Esophagus (tissue), 2 donors: ENCODE measurements at regions not wholly inside any gene's neighbourhood (a gene's known extent, or its start where the extent isn't known, plus 50 kb on each side); places are given as distances from the start of the nearest gene placed in this dataset.

ENCODE experiments used
- H3K27ac ChIP-seq, 2 donors: one replicate each; pipeline ENCODE4 v1.5.1; 2013; ENCODE audit warnings: low read depth in 2 of 2, mild to moderate bottlenecking in 2 of 2, inconsistent platforms in 1 of 2, low read length in 1 of 2, moderate library complexity in 1 of 2
- H3K27me3 ChIP-seq, 2 donors: one replicate each; pipeline ENCODE4 v1.6.1; 2013; ENCODE audit warnings: low read length in 2 of 2, control low read depth in 1 of 2, mild to moderate bottlenecking in 1 of 2; ENCODE audit not compliant: insufficient read depth in 2 of 2, control insufficient read depth in 1 of 2
- H3K36me3 ChIP-seq, 2 donors: one replicate each; pipeline ENCODE4 v1.6.1; 2013; ENCODE audit warnings: low read length in 1 of 2; ENCODE audit not compliant: control insufficient read depth in 2 of 2, insufficient read depth in 2 of 2
- H3K4me1 ChIP-seq, 2 donors: one replicate each; pipeline ENCODE4 v1.6.1; 2013; ENCODE audit warnings: low read length in 1 of 2; ENCODE audit not compliant: control insufficient read depth in 2 of 2, insufficient read depth in 2 of 2
- H3K4me3 ChIP-seq, 2 donors: one replicate each; pipeline ENCODE4 v1.5.1; 2013; ENCODE audit warnings: low read length in 2 of 2, mild to moderate bottlenecking in 2 of 2, low read depth in 1 of 2, moderate library complexity in 1 of 2
- H3K9me3 ChIP-seq, 2 donors: one replicate each; pipeline ENCODE4 v1.6.1; 2013; ENCODE audit warnings: mild to moderate bottlenecking in 2 of 2, low read depth in 1 of 2, low read length in 1 of 2, moderate library complexity in 1 of 2; ENCODE audit not compliant: control insufficient read depth in 2 of 2, insufficient read depth in 1 of 2
- WGBS, 2 donors: extraction: QIAGEN DNeasy Blood & Tissue Kit; methylation state at CpG; one replicate each; pipeline ENCODE4 v1.1.7; 2013; 5-methylcytosine and 5-hydroxymethylcytosine counted together
- donor health status: healthy with polysubstance abuse.
- donor health status: Bipolar disorder and iron deficiency.

GRCh38 chr6:91683240-91683639 lies 1096.4 kb upstream of the MAP3K7 start:
- Histone ChIP-seq H3K27ac (no peak overlapping the region), H3K4me3 (no peak overlapping the region), H3K27me3 (no peaks in the 10 kb centered on the region), H3K4me1 (no peaks in the 10 kb centered on the region), H3K36me3 (no peaks in the 10 kb centered on the region), H3K9me3 (no peaks in the 10 kb centered on the region)
- 67 to 78% methylated on average over 4 of the region's 4 CpGs for WGBS, 2 donors

- Histone ChIP-seq H3K9me3 (no peaks in the 10 kb centered on the region), H3K4me1 (no peaks in the 10 kb centered on the region), H3K36me3 (no peaks in the 10 kb centered on the region), H3K27ac (no peak overlapping the region), H3K27me3 (no peaks in the 10 kb centered on the region), H3K4me3 (no peak overlapping the region)
- 77 to 78% methylated on average over 7 of the region's 7 CpGs for WGBS, 2 donors
These were observed 1094.4 kb upstream of the MAP3K7 start for GRCh38 chr6:91681296-91681695.

DNA sequence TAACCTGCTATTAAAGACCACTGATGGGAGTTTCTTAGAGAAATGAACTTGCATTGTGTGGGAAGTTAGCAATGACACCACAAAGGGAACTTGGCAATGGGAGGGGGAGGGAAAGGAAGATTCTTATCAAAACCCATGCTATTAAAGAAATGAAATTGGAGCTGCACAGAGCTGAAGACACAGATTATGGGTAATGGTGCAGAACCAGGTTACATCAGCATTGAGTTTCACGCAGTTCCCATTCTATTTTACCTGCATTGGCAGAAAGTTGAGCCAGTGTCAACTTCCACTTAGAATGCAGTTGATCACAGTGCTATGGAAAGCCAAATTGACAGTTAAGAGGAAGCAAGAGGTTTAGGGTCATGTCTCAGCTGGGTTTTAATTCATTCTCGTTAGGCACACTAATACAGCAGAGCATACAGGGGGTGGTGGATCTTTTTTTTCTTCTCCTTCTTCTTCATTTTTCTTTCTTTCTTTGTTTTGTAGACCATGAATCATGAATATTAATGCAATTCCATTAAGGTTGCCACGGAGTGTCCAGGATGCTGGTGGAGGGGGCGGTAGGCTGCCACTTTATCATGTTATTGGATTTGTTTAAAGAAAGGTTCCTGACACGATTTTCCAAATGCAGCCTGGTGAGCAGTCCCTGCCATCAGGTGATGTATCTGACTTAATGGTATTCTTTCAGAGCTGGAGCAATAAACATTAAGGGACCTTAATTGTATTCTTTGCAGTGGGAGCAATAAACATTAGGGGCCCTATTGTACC lies 1092.0 kb upstream of the MAP3K7 start:
- no peaks in the 10 kb centered on the region for H3K36me3 ChIP-seq
- WGBS, 2 donors: 59 to 66% methylated on average over 5 of the region's 5 CpGs

GRCh38 chr6:91672201-91672600 lies 1085.3 kb upstream of the MAP3K7 start:
- Histone ChIP-seq H3K4me3 (no peak overlapping the region), H3K27me3 (no peaks in the 10 kb centered on the region), H3K36me3 (no peaks in the 10 kb centered on the region), H3K9me3 (no peaks in the 10 kb centered on the region), H3K27ac (no peak overlapping the region), H3K4me1 (no peaks in the 10 kb centered on the region)
- 53 to 59% methylated on average over 1 of the region's 1 CpG for WGBS, 2 donors

More for the DNA sequence above, 1092.0 kb upstream of the MAP3K7 start:
- no peak overlapping the region for H3K4me3 ChIP-seq
- H3K27me3 ChIP-seq: no peaks in the 10 kb centered on the region
- H3K4me1 ChIP-seq: no peaks in the 10 kb centered on the region
- no peak overlapping the region for H3K27ac ChIP-seq
- H3K9me3 ChIP-seq: no peaks in the 10 kb centered on the region

DNA sequence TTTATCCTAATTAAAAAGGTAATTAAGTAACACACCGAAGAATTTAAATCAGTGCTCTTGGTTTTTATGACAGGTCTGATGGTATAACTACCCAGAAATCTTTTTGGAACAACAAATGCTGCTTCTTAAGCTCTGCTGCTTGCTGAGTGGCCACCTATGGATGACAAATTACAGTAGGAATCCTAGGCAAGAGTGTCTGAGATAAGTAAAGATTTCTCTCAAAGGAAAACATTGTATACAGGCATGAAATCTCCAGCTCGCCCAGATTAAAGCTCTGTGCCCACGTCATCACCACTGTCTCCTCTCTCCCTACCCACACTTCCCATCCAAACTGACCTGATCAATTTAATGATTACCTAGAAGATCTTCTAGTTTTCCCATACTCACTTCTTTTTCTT lies 1083.0 kb upstream of the MAP3K7 start:
- 50 to 62% methylated on average over 3 of the region's 3 CpGs for WGBS, 2 donors
- H3K27me3 ChIP-seq: no peaks in the 10 kb centered on the region
- H3K4me1 ChIP-seq: no peaks in the 10 kb centered on the region
- no peak overlapping the region for H3K27ac ChIP-seq
- no peak overlapping the region for H3K4me3 ChIP-seq
- H3K9me3 ChIP-seq: no peaks in the 10 kb centered on the region
- H3K36me3 ChIP-seq: no peaks in the 10 kb centered on the region

- WGBS, 2 donors: 56 to 59% methylated on average over 9 of the region's 9 CpGs
- Histone ChIP-seq H3K9me3 (no peaks in the 10 kb centered on the region), H3K36me3 (no peaks in the 10 kb centered on the region), H3K27me3 (no peaks in the 10 kb centered on the region), H3K4me3 (no peak overlapping the region), H3K27ac (no peak overlapping the region), H3K4me1 (no peaks in the 10 kb centered on the region)
These were observed 1082.4 kb upstream of the MAP3K7 start for GRCh38 chr6:91669154-91669870.

GRCh38 chr6:91667596-91667995 lies 1080.7 kb upstream of the MAP3K7 start:
- H3K4me1 ChIP-seq: no peaks in the 10 kb centered on the region
- no peaks in the 10 kb centered on the region for H3K36me3 ChIP-seq
- no peak overlapping the region for H3K4me3 ChIP-seq
- H3K9me3 ChIP-seq: peaks cover 0 to 4% of the 10 kb centered on the region in 2 donors
- H3K27ac ChIP-seq: no peak overlapping the region
- no peaks in the 10 kb centered on the region for H3K27me3 ChIP-seq
- WGBS, 2 donors: 76 to 80% methylated on average over 4 of the region's 4 CpGs

DNA sequence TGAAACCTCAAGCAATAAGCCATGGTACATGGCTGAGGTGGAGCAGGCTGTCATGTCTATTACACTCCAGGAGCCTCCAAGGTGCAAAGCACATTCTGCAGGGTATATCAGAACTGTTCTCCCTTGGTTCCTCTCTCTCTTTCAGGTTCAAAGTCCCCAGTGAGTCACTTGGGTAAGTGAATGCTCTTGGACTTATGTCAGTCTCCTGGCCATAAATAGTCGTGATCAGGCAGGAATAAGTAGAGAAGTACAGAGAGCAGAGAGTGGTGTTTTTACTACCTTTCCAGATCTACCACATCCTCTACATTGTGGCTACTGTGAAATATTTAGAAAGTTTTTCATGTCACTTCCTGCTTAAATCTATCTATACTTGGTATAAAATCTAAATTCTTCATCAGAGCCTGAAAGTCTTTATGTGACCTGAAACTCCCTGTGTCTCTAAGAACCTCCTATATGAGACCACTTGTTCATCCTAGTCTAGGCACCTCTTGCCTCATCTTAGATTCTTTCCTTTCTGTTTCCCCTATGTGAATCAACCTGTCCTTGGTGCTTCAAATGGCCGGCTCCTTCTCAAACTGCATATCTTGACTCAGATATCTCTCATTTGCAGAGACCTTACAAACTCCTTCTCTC lies 1077.6 kb upstream of the MAP3K7 start:
- Histone ChIP-seq H3K27ac (no peak overlapping the region), H3K36me3 (no peaks in the 10 kb centered on the region), H3K9me3 (peaks cover 0 to 4% of the 10 kb centered on the region in 2 donors), H3K4me3 (no peak overlapping the region), H3K4me1 (no peaks in the 10 kb centered on the region), H3K27me3 (no peaks in the 10 kb centered on the region)
- 86% methylated on average over 2 of the region's 2 CpGs for WGBS, 2 donors

DNA sequence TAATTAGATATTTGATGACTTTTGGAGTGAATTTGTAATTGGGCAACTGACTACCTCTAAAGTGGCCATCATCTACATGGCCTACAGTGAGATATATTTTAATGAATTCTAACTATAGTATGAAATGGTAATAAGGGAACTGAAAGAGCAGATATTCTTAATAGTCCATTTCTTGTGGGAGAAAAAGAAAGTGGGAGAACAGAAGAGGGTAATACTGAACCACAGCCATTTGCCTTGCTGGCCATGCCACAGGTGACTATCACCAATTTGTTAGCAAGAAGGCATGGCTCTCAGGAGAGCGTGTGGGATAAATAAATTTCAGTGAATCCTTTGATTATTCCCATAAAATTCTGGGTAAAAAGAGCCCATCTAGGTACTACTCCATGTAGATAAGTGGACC lies 1074.0 kb upstream of the MAP3K7 start:
- no peaks in the 10 kb centered on the region for H3K36me3 ChIP-seq
- H3K4me3 ChIP-seq: no peak overlapping the region
- 82 to 96% methylated on average over 1 of the region's 1 CpG for WGBS, 2 donors
- H3K4me1 ChIP-seq: no peaks in the 10 kb centered on the region
- no peaks in the 10 kb centered on the region for H3K27me3 ChIP-seq
- H3K9me3 ChIP-seq: peaks cover 0 to 4% of the 10 kb centered on the region in 2 donors
- no peak overlapping the region for H3K27ac ChIP-seq
